IPS DF 6.9 (cell line): ENCODE measurements at regions not wholly inside any gene's neighbourhood (a gene's known extent, or its start where the extent isn't known, plus 50 kb on each side); places are given as distances from the start of the nearest gene placed in this dataset.

Source experiments
- DNase-seq: peaks from one replicate; pipeline ENCODE4 v3.0.0-alpha.2; 2013; ENCODE audit warnings: low read depth, low spot score
- H3K27ac ChIP-seq: one replicate; pipeline ENCODE4 v1.5.1; 2013; ENCODE audit warnings: low read length, control low read depth
- H3K27me3 ChIP-seq: 2 replicates; pipeline ENCODE4 v1.6.1; 2013; ENCODE audit warnings: mild to moderate bottlenecking, low read length; ENCODE audit not compliant: control insufficient read depth, insufficient read depth
- H3K36me3 ChIP-seq: 2 replicates; pipeline ENCODE4 v1.6.1; 2013; ENCODE audit warnings: low read length; ENCODE audit not compliant: control insufficient read depth, insufficient read depth
- H3K4me1 ChIP-seq: 2 replicates; pipeline ENCODE4 v1.6.1; 2013; ENCODE audit warnings: low read length; ENCODE audit not compliant: control insufficient read depth, insufficient read depth
- H3K4me3 ChIP-seq: 2 replicates; pipeline ENCODE4 v1.5.1; 2013; ENCODE audit warnings: mild to moderate bottlenecking, low read length
- H3K9me3 ChIP-seq: 2 replicates; pipeline ENCODE4 v1.6.1; 2013; ENCODE audit warnings: low read length, inconsistent platforms; ENCODE audit not compliant: control insufficient read depth, insufficient read depth
- WGBS: extraction: QIAGEN DNeasy Blood & Tissue Kit; methylation state at CpG from one replicate; pipeline ENCODE4 v1.1.7; 2013; ENCODE audit warnings: mixed read lengths, missing lambda C conversion rate; ENCODE audit not compliant: insufficient read length, insufficient coverage; 5-methylcytosine and 5-hydroxymethylcytosine counted together

GRCh38 chr12:34334953-34335743 is 312.9 kb downstream of the ALG10 start:
- WGBS, result no CpG with 5 or more reads among the region's 47 CpGs
- Histone ChIP-seq H3K4me3 (no peak overlapping the region), H3K4me1 (no peaks in the 10 kb centered on the region), H3K9me3 (peaks cover 36% of the 10 kb centered on the region), H3K27ac (no peak overlapping the region), H3K27me3 (no peaks in the 10 kb centered on the region), H3K36me3 (no peaks in the 10 kb centered on the region; the same call in 1 of the 2 replicates)
- no peak for DNase-seq

DNA sequence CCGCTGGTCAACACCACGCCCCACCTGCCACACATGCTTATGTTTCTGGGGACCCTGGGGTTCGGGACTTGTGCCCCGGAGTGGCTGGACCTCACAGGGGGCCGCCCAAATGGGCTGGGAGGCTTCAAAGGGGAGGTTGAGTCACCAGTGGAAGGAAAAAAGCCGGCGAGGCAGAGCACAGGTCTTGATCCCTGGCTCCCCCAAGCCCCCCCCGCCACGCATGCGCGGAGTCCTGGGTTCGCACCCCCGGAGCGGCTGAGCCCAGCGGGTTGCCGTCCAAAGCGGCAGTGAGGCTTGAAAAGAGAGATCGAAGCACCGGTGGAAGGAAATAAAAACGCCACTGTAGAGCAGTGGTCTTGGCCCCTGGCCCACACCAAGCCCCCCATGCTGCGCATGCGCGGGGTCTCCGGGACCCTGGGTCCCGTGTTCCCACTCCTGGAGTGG is 313.5 kb downstream of the ALG10 start:
- no peaks in the 10 kb centered on the region; the same call in 1 of the 2 replicates for H3K36me3 ChIP-seq
- H3K27me3 ChIP-seq, result no peaks in the 10 kb centered on the region
- no peaks in the 10 kb centered on the region for H3K4me1 ChIP-seq
- DNase-seq, result no peak
- no peak overlapping the region for H3K27ac ChIP-seq
- no CpG with 5 or more reads among the region's 25 CpGs for whole genome bisulfite sequencing
- no peak overlapping the region for H3K4me3 ChIP-seq
- H3K9me3 ChIP-seq, result peaks cover 36% of the 10 kb centered on the region

- no CpG with 5 or more reads among the region's 53 CpGs for WGBS
- H3K27ac ChIP-seq, result no peak overlapping the region
- H3K4me1 ChIP-seq, result no peaks in the 10 kb centered on the region
- no peaks in the 10 kb centered on the region; the same call in 1 of the 2 replicates for H3K36me3 ChIP-seq
- H3K4me3 ChIP-seq, result no peak overlapping the region
- H3K27me3 ChIP-seq, result no peaks in the 10 kb centered on the region
- peaks cover 33% of the 10 kb centered on the region for H3K9me3 ChIP-seq
- DNase-seq, result no peak
These were observed 314.5 kb downstream of the ALG10 start for GRCh38 chr12:34336619-34337465.

DNA sequence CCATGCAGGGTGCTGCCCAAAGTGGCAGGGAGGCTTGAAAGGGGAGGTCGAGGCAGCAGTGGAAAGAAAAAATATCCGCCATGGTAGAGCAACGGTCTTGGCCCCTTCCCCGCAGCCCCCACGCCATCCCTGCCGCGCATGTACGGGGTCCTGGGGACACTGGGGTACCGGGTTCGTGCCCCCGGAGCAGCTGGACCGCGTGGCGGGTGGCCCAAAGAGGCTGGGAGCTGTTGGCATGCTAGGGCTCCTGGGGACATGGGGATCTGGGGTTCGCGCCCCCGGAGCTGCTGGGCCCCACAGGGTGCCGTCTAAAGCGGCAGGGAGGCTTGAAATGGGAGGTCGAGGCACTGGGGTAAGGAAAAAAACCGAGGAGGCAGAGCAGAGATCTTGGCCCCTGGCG is 316.5 kb downstream of the ALG10 start:
- WGBS, result no CpG with 5 or more reads among the region's 22 CpGs
- peaks cover 22% of the 10 kb centered on the region for H3K9me3 ChIP-seq
- no peak overlapping the region for H3K4me3 ChIP-seq
- no peak for DNase-seq
- H3K4me1 ChIP-seq, result no peaks in the 10 kb centered on the region
- H3K36me3 ChIP-seq, result no peaks in the 10 kb centered on the region; the same call in 1 of the 2 replicates
- no peaks in the 10 kb centered on the region for H3K27me3 ChIP-seq
- H3K27ac ChIP-seq, result no peak overlapping the region

GRCh38 chr12:34339922-34340321 is 317.6 kb downstream of the ALG10 start:
- Histone ChIP-seq H3K9me3 (peaks cover 20% of the 10 kb centered on the region), H3K4me1 (no peaks in the 10 kb centered on the region), H3K36me3 (no peaks in the 10 kb centered on the region; the same call in 1 of the 2 replicates), H3K27me3 (no peaks in the 10 kb centered on the region), H3K27ac (no peak overlapping the region), H3K4me3 (no peak overlapping the region)
- WGBS, result no CpG with 5 or more reads among the region's 26 CpGs
- DNase-seq, result no peak

GRCh38 chr12:34340534-34341361 is 318.5 kb downstream of the ALG10 start:
- no peak overlapping the region for H3K4me3 ChIP-seq
- peaks cover 16% of the 10 kb centered on the region for H3K9me3 ChIP-seq
- H3K4me1 ChIP-seq, result no peaks in the 10 kb centered on the region
- no CpG with 5 or more reads among the region's 49 CpGs for WGBS
- no peaks in the 10 kb centered on the region for H3K27me3 ChIP-seq
- no peaks in the 10 kb centered on the region; the same call in 1 of the 2 replicates for H3K36me3 ChIP-seq
- DNase-seq, result no peak
- no peak overlapping the region for H3K27ac ChIP-seq

GRCh38 chr12:34341362-34341733 is 319.1 kb downstream of the ALG10 start:
- peaks cover 16% of the 10 kb centered on the region for H3K9me3 ChIP-seq
- no peaks in the 10 kb centered on the region for H3K27me3 ChIP-seq
- no peak overlapping the region for H3K4me3 ChIP-seq
- no peaks in the 10 kb centered on the region for H3K4me1 ChIP-seq
- no CpG with 5 or more reads among the region's 21 CpGs for WGBS
- no peak for DNase-seq
- no peak overlapping the region for H3K27ac ChIP-seq
- H3K36me3 ChIP-seq, result no peaks in the 10 kb centered on the region; the same call in 1 of the 2 replicates

GRCh38 chr12:34342048-34342447 is 319.8 kb downstream of the ALG10 start:
- no CpG with 5 or more reads among the region's 25 CpGs for WGBS
- H3K36me3 ChIP-seq, result no peaks in the 10 kb centered on the region; the same call in 1 of the 2 replicates
- DNase-seq, result no peak
- H3K27ac ChIP-seq, result no peak overlapping the region
- no peaks in the 10 kb centered on the region for H3K27me3 ChIP-seq
- peaks cover 14% of the 10 kb centered on the region for H3K9me3 ChIP-seq
- no peaks in the 10 kb centered on the region for H3K4me1 ChIP-seq
- H3K4me3 ChIP-seq, result no peak overlapping the region

DNA sequence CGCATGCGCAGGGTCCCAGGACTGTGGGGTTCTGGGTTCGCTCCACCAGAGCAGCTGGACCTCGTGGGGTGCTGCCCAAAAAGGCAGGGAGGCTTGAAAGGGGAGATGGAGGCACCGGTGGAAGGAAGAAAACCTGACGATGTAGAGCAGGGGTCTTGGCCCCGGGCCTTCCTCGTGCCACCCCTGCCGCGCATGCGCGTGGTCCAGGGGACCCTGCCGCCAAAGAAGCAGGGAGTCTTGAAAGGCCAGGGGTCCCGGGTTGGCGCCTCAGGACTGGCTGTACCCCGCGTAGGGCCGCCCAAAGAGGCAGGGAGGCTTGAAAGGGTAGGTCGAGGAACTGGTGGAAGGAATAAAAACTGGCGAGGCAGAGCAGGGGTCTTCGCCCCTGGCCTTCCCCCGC is 321.0 kb downstream of the ALG10 start:
- no peak for DNase-seq
- H3K9me3 ChIP-seq, result peaks cover 14% of the 10 kb centered on the region
- H3K27ac ChIP-seq, result no peak overlapping the region
- no peaks in the 10 kb centered on the region; the same call in 1 of the 2 replicates for H3K36me3 ChIP-seq
- no peaks in the 10 kb centered on the region for H3K27me3 ChIP-seq
- WGBS, result no CpG with 5 or more reads among the region's 22 CpGs
- H3K4me3 ChIP-seq, result no peak overlapping the region
- H3K4me1 ChIP-seq, result no peaks in the 10 kb centered on the region

DNA sequence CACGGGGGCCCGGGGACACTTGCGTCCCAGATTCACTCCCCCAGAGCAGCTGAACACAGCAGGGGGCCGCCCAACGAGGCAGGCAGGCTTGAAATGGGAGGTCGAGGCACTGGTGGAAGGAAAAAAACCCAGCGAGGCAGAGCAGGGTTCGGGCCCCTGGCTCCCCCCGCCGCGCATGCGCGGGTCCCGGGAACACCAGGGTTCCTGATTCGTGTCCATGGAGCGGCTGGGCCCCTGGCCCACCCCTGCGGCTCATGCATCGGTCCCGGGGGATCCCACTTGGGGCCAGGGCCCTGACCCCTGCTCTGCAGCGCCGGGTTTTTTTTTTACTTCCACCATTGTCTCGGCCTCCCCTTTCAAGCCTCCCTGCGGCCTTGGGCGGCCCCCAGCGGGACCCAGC is 321.5 kb downstream of the ALG10 start:
- no CpG with 5 or more reads among the region's 25 CpGs for WGBS
- H3K36me3 ChIP-seq, result no peaks in the 10 kb centered on the region; the same call in 1 of the 2 replicates
- H3K4me3 ChIP-seq, result no peak overlapping the region
- no peak for DNase-seq
- no peak overlapping the region for H3K27ac ChIP-seq
- H3K27me3 ChIP-seq, result no peaks in the 10 kb centered on the region
- no peaks in the 10 kb centered on the region for H3K4me1 ChIP-seq
- H3K9me3 ChIP-seq, result peaks cover 14% of the 10 kb centered on the region
